Activated CD4-positive, alpha-beta T cell treated with anti-CD3 and anti-CD28 coated beads, Interleukin-10, Interleukin-2, amounts not matched to agents 100 ng/mL and 50 ng/mL, durations not matched to agents 16 hours and 8 hours (primary cell): ENCODE measurements at regions not wholly inside any gene's neighbourhood (a gene's known extent, or its start where the extent isn't known, plus 50 kb on each side); places are given as distances from the start of the nearest gene placed in this dataset.

ENCODE experiments used
- DNase-seq: peaks from one replicate; pipeline ENCODE4 v3.0.0-alpha.2; 2020

DNA sequence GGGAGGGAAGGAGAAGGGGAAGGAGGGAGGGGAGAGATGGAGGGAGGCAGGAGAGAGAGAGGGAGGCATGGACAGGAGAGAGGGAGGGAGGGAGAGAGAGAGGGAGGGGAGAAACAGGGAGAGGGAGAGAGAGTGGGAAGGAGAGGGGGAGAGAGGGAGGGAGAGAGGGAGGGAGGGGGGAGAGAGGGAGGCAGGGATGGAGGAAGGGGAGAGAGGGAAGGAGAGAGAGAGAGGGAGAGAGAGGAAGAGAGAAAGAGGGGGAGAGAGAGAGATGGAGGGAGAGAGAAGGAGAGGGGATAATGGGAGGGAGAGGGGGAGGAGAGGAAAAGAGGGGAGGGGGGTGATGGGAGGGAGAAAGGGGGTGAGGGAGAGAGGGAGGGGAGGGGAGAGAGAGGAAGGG is 86.8 kb upstream of the VSTM2B start:
- no peak for DNase-seq

DNA sequence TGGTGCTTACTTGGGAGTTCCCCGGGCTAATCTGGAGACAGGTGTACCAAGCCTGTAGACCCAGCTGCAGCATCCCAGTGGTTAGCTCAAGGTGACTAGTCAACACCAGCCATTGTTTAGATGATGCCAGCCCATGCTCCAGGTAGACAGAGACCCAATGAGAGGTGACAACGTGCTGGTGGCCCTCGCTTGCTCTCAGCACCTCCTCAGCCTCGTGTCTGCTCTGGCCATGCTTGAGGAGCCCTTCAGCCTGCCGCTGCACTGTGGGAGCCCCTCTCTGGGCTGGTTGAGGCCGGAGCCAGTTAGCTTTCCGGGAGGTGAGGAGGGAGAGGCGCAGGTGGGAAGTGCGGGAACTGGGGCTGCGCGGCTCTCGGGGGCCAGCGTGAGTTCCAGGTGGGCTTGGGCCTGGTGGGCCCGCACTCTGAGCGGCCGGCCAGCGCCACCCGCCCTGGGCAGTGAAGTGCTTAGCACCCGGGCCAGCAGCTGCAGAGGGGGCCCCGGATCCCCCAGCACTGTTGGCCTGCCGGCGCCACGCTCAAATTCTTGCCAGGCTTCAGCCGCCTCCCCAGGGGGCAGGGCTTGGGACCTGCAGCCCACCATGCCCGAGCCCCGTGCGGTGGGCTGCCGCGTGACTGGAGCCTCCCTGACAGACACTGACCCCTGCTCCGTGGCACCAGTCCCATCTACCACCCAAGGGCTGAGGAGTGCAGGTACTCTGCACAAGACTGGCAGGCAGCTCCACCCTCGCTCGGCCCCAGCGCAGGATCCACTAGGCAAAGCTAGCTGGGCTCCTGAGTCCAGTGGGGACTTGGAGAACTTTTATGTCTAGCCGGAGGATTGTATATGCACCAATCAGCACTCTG is 85.9 kb upstream of the VSTM2B start:
- no peak for DNase-seq

DNA sequence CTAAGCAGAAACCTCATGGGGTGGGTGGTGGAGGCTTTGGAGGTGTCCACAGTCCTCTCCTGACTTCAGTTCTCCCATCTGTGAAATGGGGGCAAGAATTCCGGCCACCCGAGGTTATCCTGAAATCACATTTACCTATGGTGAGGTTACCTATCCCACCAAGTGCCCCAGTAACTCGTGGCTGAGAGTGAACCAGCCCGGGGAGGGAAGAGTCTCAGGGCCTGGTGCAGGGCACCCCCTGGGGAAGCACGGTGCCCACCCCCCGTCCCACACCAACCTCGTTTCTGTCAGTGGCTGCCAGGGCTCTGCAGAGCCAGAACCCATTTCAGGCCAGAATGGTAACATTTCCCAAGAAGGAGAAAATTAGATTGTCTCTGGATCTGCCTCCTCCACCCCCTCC is 83.7 kb upstream of the VSTM2B start:
- DNase-seq: no peak

DNA sequence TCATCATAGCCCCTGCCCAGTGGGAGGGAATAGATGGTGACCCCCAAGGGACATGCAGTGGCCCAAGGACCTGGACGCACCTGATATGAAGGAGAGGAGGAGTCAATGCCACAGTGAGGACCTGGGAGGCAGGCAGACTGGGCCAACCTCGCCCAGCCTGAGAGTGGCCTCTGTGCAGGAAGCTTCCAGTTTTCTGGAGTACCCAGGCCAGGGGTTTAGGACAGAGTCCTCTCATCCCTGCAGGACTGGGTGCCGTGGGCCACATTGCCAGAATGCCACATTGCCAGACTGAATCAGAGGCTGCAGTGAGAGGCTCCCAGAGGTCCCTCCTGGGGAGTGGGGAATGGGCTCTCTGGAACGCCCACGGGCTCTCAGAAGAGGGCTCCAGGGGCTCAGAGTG is 82.9 kb upstream of the VSTM2B start:
- no peak for DNase-seq

DNA sequence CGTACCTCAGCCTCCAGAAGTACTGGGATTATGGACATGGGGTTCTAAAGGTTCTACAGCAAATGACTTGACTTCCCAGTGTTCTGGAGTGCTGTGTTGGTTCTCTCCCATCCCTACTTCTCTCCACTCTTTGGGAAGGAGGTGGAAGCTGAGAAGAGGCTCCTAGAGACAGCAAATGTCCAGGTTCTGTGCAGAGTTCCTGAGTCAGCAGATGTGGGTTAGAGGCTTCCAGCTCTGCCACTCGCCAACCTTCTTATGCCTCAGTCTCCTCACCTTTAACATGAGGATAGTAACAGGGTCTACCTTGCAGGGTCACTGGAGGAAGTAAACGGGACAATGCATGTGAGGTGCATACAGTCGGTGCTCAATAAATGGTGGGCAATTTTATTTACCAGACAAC is 80.5 kb upstream of the VSTM2B start:
- no peak for DNase-seq

DNA sequence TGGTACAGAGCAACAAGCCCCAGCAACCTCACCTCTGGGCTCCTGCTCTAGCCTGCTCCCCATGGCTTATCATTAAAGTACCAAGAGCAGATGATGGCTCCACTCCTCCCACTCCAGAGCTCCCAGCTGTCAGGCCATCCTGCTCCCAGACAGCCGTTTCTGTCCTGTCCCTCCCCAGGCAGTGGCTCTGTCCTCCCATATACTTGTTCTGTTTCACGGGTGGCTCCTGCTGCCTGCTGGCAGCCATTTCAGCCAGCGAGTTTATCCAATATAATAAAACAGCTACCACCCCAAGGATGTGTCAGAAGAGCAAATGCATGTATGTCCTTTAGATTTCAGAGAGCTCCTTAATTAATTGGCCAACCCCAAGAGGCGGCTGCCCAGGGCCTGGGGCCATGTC is 79.4 kb upstream of the VSTM2B start:
- no peak for DNase-seq

DNA sequence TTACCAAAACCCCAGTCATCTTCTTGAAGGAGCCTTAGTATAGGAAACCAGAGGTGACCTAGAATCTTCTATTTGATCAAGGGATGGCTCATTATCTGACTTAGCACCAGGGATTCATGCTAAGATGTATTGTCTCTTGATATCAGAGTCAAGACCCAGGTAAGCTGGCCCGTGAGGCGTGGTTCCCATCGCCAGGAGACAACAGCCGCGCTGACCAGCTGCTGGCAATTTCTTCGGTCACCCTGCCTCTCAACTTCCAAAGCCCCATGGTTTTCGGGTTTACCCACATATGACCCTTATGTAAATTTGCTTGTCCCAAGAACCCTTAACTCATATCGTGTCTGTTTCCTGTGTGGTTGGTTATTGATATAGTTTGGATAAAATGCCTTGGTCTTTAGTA is 77.7 kb upstream of the VSTM2B start:
- DNase-seq: no peak

DNA sequence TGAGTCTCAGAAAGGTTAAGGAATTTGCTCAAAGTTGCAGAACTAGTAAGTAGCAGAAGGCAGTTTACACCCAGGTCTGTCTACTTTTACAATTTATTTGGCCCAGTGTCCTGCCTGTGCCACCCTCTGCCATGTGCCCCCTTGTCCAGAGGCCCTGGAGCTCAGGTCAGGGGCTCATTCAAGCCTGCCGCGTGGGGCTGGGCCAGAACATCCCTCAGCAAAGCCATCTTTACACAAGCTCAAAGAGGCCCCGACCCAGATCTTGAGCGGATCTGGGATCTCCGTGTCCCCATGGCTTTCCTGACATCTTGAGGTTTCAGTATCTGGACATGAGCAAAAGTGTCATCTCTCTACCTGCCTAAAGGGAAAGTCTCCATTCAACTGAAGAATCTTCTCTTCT is 76.4 kb upstream of the VSTM2B start:
- DNase-seq: no peak

DNA sequence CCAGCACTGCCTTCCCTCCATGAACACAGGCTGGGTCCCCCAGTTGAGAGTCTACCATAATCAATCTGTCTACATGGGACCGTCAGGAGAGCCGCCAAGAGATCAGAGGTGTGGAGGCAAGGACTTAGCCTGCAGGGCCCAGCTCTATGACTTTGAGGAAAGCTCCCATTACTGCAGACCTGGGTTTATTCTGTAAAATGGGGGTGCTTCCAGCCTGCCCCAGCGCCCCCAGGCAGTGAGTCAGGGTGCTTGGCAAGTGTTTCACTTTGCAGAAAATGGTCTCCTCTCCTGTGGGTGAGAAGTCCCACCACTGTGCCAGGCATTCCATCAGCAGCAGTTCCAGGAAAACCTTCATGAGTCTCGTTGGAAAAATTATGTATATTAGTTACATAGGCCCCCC is 75.5 kb upstream of the VSTM2B start:
- no peak for DNase-seq

DNA sequence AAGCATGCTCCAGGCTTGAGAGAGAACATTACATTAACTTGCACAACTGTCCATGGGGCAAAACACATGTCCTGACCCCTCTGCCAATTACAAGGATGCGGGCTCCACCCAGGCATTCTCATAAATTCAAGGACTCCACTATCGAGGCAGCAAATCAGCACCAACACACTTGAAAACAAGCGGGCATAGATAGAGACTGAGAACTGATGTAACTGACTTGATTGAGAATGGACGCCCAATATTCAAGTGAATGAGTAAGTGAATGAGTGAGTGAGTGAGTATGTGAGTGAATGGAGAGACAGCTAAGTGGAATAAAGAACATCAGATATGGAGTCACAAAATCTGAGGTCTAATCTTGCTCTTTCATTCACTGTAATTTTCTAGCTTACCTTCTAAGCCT is 75.0 kb upstream of the VSTM2B start:
- no peak for DNase-seq

DNA sequence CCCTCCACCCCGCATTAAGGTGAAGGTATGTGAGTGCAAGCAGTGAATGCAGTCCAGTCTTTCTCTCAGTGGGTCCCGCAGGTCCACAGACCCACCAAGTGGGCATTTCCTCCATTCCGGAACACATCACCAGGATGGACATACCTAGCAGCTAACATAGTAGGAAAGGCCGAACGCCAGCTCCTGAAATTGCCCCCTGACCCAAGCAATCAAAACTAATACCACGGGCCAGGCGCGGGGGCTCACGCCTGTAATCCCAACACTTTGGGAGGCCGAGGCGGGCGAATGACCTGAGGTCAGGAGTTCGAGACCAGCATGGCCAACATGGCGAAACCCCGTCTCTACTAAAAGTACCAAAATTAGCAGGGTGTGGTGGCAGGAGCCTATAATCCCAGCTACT is 71.7 kb upstream of the VSTM2B start:
- no peak for DNase-seq

DNA sequence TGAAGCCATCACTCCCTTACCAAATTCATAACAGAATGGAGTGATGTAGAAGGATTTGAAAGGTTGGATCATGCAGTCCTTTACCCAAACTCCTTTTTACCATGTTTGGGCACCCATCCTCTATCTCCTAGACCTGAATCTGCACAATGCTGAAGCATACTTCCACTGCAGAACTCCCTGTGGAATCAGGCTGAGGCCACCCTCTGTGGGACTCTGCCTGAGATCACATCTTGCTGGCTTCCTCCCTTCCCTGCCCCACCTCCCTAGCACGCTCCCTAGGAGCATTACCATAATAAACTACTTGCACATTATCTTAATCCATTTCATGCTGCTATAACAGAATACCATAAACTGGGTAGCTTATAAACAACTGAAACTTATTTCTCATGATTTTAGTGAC is 68.4 kb upstream of the VSTM2B start:
- DNase-seq: no peak

DNA sequence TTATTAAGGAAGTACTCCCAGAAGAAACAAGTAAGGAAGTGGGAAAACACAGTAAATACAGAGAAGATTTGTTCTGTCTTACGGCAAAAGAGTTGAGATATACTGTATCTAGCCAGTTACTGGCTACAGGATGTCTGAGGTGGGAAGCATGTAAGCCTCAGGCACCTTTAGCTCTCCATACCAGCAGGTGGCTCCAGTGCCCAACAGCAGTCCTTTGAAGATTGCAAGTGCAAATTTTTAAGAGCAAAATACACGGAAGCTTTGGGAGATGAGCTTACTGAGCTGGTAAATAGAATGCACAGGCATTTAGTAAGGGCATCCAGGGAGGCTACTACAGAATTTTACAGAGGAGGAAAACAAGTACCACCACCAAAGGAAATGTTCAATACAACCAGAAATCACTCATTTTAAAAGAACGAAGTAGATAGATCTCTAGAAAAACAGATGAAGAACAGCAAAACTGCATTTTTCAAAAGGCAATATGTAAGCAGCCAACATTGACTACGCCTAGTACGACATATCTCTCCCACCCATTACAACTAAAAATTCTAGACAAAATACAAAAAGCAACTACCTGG is 57.9 kb upstream of the VSTM2B start:
- DNase-seq: peak; percentile 44

DNA sequence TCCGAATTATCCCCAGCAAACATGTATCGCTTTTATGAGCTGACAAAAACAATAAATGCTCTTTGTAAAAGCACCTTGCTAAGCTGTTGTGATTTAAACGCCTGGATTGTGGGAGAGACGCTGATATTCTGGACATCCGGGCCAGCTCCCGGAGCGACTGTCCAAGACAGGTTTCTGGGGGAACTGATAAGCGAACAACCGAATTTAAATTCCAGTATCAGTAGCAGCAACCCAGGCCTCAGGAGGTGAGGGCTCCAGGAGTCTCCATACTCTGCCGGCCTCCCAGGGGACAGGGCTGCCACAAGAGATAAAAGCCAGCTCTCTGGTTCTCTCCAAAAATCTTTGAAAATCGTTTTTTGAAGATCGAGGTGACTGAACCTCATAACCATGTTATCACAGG is 50.3 kb upstream of the VSTM2B start:
- no peak for DNase-seq
